Vagina (tissue), 2 donors: ENCODE measurements at regions not wholly inside any gene's neighbourhood (a gene's known extent, or its start where the extent isn't known, plus 50 kb on each side); places are given as distances from the start of the nearest gene placed in this dataset.

Experiments used
- DNase-seq, 2 donors: peaks; one replicate each; pipeline ENCODE4 v3.0.0-alpha.2; 2017; ENCODE audit errors: extremely low spot score in 2 of 2
- H3K27ac ChIP-seq: fragments of 200-600 bp; sonication (generic); one replicate; pipeline ENCODE4 v1.5.1; 2019
- H3K27me3 ChIP-seq: fragments of 200-600 bp; sonication (generic); one replicate; pipeline ENCODE4 v1.5.1; 2019
- H3K36me3 ChIP-seq, 2 donors: fragments of 200-600 bp; sonication (generic); one replicate each; pipeline ENCODE4 v1.5.1; 2017 to 2019
- H3K4me1 ChIP-seq: fragments of 200-600 bp; sonication (generic); one replicate; pipeline ENCODE4 v1.5.1; 2019
- H3K4me3 ChIP-seq, 2 donors: fragments of 200-600 bp; sonication (generic); 1 replicate in 1 of 2; 2 replicates in 1 of 2; pipeline ENCODE4 v1.5.1; 2016 to 2019
- H3K9me3 ChIP-seq: fragments of 200-600 bp; sonication (generic); one replicate; pipeline ENCODE4 v1.5.1; 2019
- CTCF ChIP-seq, 3 experiments: fragments of 450-650 bp in 2 of 3; fragments of 200-600 bp in 1 of 3; sonication (generic) in 1 of 3; IDR thresholded peaks; one replicate each; pipeline ENCODE4 v1.5.1; 2017 to 2019; ENCODE audit warnings: antibody characterized with exemption in 3 of 3, mild to moderate bottlenecking in 2 of 3, moderate library complexity in 2 of 3
- POLR2A ChIP-seq, 2 donors: fragments of 450-650 bp; IDR thresholded peaks; one replicate each; pipeline ENCODE4 v1.6.1; 2017; ENCODE audit warnings: antibody characterized with exemption in 2 of 2, mild to moderate bottlenecking in 2 of 2, moderate library complexity in 2 of 2
- POLR2AphosphoS5 ChIP-seq, 2 donors: sonication (generic); formaldehyde crosslinking; IDR thresholded peaks; one replicate each; pipeline ENCODE4 v1.9.0; 2017; ENCODE audit warnings: antibody characterized with exemption in 2 of 2, mild to moderate bottlenecking in 2 of 2, low read depth in 1 of 2; ENCODE audit not compliant: insufficient read depth in 1 of 2
- intact Hi-C: fragments of 100-400 bp; cut with DNase I; formaldehyde crosslinking; loops from one replicate; pipeline ENCODE4 v1.15.1; 2023

DNA sequence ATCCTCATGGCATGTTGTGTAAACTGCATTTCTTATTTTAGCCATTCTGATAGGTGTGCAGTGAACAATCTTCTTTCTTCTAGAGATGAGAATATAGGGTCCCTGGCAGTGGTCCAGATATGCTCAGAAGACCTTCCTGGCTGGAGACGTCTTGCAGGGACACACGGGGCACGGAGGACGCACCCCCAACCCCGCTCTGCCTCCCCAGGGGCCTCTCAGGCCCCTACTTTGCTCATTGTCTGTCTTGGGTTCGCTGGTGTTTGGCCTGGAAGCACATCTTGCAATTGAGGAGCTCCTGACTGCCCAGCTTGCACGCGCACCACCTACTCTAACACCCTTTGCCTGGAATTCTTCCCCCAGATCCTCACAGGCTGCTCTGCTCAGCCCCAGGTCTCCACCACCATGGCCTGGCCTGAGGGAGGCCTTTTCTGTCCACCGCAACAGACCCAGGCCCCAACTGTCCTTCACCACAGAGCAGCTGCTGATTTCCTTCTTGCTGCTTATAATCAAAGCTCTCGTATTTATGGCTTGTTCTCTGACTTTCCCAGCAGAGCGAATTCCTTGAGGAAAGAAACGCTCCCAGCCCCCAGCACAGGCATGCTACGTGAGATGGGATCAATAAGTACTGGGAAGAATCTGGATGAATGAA, 295.9 kb upstream of the HDAC4 start:
- Histone ChIP-seq H3K9me3 (no peaks in the 10 kb centered on the region), H3K27ac (no peak overlapping the region), H3K36me3 (no peaks in the 10 kb centered on the region), H3K27me3 (no peaks in the 10 kb centered on the region), H3K4me1 (no peaks in the 10 kb centered on the region), H3K4me3 (no peak overlapping the region)
- TF ChIP-seq POLR2AphosphoS5 (IDR thresholded peaks at IDR 0.05; ENCODE audit: insufficient read depth in 1 of 2, low read depth in 1 of 2) (no peak), POLR2A (IDR thresholded peaks at IDR 0.05) (no peak), CTCF (IDR thresholded peaks at IDR 0.05) (no peak)
- DNase-seq: peak; percentile 74 to 81
- intact Hi-C loops: no loop called here

DNA sequence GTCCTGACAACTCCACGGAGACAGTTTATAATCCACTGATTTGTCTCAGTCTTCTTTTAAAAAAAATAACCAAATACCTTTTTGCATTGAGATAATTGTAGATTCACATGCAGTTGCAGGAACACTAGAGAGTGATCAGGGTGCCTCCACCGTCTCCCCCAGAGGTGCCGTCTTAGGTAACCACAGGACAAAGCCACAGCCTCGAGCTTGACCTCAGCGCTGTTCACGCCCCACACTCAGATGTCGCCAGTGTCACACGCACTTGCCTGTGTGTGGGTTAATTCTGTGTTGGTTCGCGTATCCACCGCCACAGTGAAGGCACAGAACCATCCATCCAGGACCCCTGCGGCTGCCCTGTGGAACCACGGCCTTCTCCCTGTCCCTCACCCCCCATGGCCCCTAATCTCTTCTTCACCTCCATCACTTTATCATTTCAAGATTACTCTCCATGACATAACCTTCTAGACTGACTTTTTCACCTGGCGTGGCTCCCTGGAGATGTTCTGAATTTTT, 295.0 kb upstream of the HDAC4 start:
- intact Hi-C loops: no loop called here
- no peak overlapping the region for H3K4me3 ChIP-seq
- no peak for TF ChIP-seq CTCF (IDR thresholded peaks at IDR 0.05)
- TF ChIP-seq POLR2AphosphoS5 (IDR thresholded peaks at IDR 0.05; ENCODE audit: insufficient read depth in 1 of 2, low read depth in 1 of 2): no peak
- no peak for TF ChIP-seq POLR2A (IDR thresholded peaks at IDR 0.05)
- peak; percentile 49 for DNase-seq
- H3K27me3 ChIP-seq: no peaks in the 10 kb centered on the region
- no peaks in the 10 kb centered on the region for H3K9me3 ChIP-seq
- no peaks in the 10 kb centered on the region for H3K4me1 ChIP-seq
- H3K27ac ChIP-seq: no peak overlapping the region
- H3K36me3 ChIP-seq: no peaks in the 10 kb centered on the region

DNA sequence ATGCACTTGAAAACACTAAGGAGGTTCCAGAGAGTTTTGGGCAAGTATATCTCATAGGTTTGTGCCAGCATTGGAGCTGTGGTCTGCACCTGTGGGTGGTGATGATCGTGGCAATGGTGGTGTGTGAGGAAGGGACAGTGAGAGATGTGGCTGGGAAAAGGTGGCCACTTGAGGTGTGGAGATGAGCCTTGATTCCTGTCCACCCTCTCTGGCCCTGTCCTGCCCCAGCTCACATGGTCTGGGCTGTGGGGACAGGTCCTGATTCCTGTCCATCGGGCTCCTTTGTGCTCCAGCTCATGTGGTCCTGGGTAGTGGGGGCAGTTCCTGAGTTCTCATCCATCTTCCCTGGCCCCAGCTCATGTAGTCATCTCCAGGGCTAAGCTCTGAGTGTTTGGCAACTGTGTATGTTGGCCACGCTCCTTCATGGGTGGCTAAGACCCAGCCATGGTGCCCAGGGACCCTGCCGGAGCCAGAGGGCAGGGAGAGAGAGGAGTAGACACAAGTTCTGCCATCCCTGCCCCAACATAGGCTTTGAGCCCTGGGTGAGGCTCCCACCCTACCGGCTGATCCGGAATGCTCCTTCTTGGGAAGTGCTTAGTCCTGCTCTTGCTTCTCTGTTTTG, 294.4 kb upstream of the HDAC4 start:
- Histone ChIP-seq H3K9me3 (no peaks in the 10 kb centered on the region), H3K27me3 (no peaks in the 10 kb centered on the region), H3K4me1 (no peaks in the 10 kb centered on the region), H3K36me3 (no peaks in the 10 kb centered on the region), H3K4me3 (no peak overlapping the region), H3K27ac (no peak overlapping the region)
- intact Hi-C loops: no loop called here
- peak; percentile 62 to 87 for DNase-seq
- TF ChIP-seq CTCF (IDR thresholded peaks at IDR 0.05) (no peak), POLR2AphosphoS5 (IDR thresholded peaks at IDR 0.05; ENCODE audit: insufficient read depth in 1 of 2, low read depth in 1 of 2) (no peak), POLR2A (IDR thresholded peaks at IDR 0.05) (no peak)

DNA sequence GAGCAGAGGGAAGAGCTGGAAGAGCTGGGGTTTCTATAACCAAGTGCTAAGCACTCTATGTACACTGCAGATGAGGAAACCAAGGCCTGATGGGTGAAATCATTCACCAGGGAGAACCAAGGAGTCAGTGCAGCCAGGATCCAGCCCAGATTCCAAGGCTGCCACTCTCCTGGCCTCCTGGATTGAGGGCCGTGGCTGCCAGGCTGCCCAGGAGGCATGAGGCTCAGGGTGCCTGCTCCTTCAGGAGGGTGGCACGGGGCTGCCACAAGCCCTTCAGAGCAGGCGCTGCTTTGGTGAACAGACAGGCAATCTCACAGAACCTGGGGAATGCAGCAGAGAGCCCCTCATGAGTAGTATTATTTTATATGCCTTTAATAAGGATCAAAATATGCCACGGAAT, 293.7 kb upstream of the HDAC4 start:
- H3K27ac ChIP-seq: no peak overlapping the region
- no peaks in the 10 kb centered on the region for H3K36me3 ChIP-seq
- no peaks in the 10 kb centered on the region for H3K4me1 ChIP-seq
- H3K4me3 ChIP-seq: no peak overlapping the region
- H3K27me3 ChIP-seq: no peaks in the 10 kb centered on the region
- intact Hi-C loops: no loop called here
- TF ChIP-seq POLR2AphosphoS5 (IDR thresholded peaks at IDR 0.05; ENCODE audit: insufficient read depth in 1 of 2, low read depth in 1 of 2) (no peak), CTCF (IDR thresholded peaks at IDR 0.05) (no peak), POLR2A (IDR thresholded peaks at IDR 0.05) (no peak)
- DNase-seq: peak in 1 of 2 donors; percentile 81
- no peaks in the 10 kb centered on the region for H3K9me3 ChIP-seq
